Gastroesophageal sphincter (tissue), 4 donors: ENCODE measurements at regions not wholly inside any gene's neighbourhood (a gene's known extent, or its start where the extent isn't known, plus 50 kb on each side); places are given as distances from the start of the nearest gene placed in this dataset.

Experiments used
- ATAC-seq: fragments of 150-250 bp; one replicate; pipeline ENCODE4 v1.9.1; 2016; ENCODE audit warnings: mild to moderate bottlenecking, moderate library complexity
- H3K27ac ChIP-seq, 4 donors: fragments of 200-600 bp; sonication (generic) in 3 of 4; 1 replicate in 3 of 4; 2 replicates in 1 of 4; pipeline ENCODE4 v1.5.1; 2016 to 2019
- H3K27me3 ChIP-seq: fragments of 200-600 bp; sonication (generic); one replicate; pipeline ENCODE4 v1.5.1; 2019
- H3K36me3 ChIP-seq, 2 donors: fragments of 200-600 bp; sonication (generic); one replicate each; pipeline ENCODE4 v1.5.1; 2019; ENCODE audit warnings: control low read depth in 1 of 2
- H3K4me1 ChIP-seq, 3 donors: fragments of 200-600 bp; sonication (generic); 1 replicate in 2 of 3; 2 replicates in 1 of 3; pipeline ENCODE4 v1.5.1; 2016 to 2019; ENCODE audit warnings: control low read depth in 2 of 3
- H3K4me3 ChIP-seq, 2 donors: fragments of 200-600 bp; sonication (generic); one replicate each; pipeline ENCODE4 v1.5.1; 2019; ENCODE audit warnings: mild to moderate bottlenecking in 1 of 2, moderate library complexity in 1 of 2
- H3K9me3 ChIP-seq, 3 donors: fragments of 200-600 bp; sonication (generic); one replicate each; pipeline ENCODE4 v1.5.1; 2017 to 2019; ENCODE audit warnings: control low read depth in 2 of 3
- CTCF ChIP-seq, 4 experiments: fragments of 200-600 bp in 2 of 4; fragments of 450-650 bp in 2 of 4; sonication (generic) in 1 of 4; IDR thresholded peaks; one replicate each; pipeline ENCODE4 v1.5.1; 2017 to 2019; ENCODE audit warnings: antibody characterized with exemption in 4 of 4, mild to moderate bottlenecking in 2 of 4, moderate library complexity in 2 of 4
- EP300 ChIP-seq: sonication (generic); formaldehyde crosslinking; IDR thresholded peaks from one replicate; pipeline ENCODE4 v1.6.1; 2017; ENCODE audit warnings: antibody characterized with exemption, mild to moderate bottlenecking
- POLR2A ChIP-seq, 2 donors: fragments of 450-650 bp; IDR thresholded peaks; one replicate each; pipeline ENCODE4 v1.6.1; 2017; ENCODE audit warnings: antibody characterized with exemption in 2 of 2, mild to moderate bottlenecking in 2 of 2, moderate library complexity in 1 of 2
- POLR2AphosphoS5 ChIP-seq: sonication (generic); formaldehyde crosslinking; IDR thresholded peaks from one replicate; pipeline ENCODE4 v1.6.1; 2017; ENCODE audit warnings: antibody characterized with exemption
- WGBS, 2 donors: methylation state at CpG; one replicate each; pipeline ENCODE4 v1.1.5; 2018; ENCODE audit warnings: low coverage in 1 of 2; 5-methylcytosine and 5-hydroxymethylcytosine counted together

- Histone ChIP-seq H3K9me3 (peaks cover 0 to 9% (median 0%) of the 10 kb centered on the region in 3 donors), H3K4me1 (no peaks in the 10 kb centered on the region), H3K27me3 (no peaks in the 10 kb centered on the region), H3K36me3 (no peaks in the 10 kb centered on the region), H3K27ac (no peak overlapping the region), H3K4me3 (no peak overlapping the region)
- no peak for ATAC-seq
- WGBS, 2 donors = 75 to 95% methylated on average over 2 of the region's 2 CpGs
- TF ChIP-seq POLR2A (IDR thresholded peaks at IDR 0.05) (no peak), POLR2AphosphoS5 (no peak), EP300 (no peak), CTCF (IDR thresholded peaks at IDR 0.05) (no peak)
Observed at GRCh38 chr20:22781869-22782268, 197.5 kb upstream of the FOXA2 start.

DNA sequence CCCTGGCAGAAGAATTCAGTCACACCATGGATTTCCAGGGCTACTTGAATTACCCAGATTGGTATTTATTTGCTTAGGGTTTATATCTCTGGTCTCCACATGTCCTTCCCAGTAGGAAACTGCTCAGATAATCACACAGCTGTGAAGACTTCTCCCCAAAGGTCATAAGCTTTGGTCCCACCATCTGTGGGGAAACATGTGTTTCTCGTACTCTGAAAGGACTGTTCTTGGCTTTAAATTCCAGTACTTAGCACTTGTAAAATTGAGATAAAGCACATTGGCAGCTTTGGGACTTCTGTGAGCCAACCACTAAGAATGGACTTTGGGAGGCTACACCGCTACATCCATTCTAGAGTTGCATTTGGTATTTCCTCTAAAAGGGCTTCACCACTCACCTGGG is 205.3 kb upstream of the FOXA2 start:
- H3K27ac ChIP-seq = no peak overlapping the region
- WGBS, 2 donors = 33 to 52% methylated on average over 1 to 2 of the region's 2 CpGs

GRCh38 chr20:22791396-22791795 is 207.0 kb upstream of the FOXA2 start:
- no peak for ATAC-seq

More for the DNA sequence above, 205.3 kb upstream of the FOXA2 start:
- peaks cover 0 to 7% (median 5%) of the 10 kb centered on the region in 3 donors for H3K4me1 ChIP-seq
- H3K36me3 ChIP-seq = no peaks in the 10 kb centered on the region
- no peak overlapping the region for H3K4me3 ChIP-seq
- H3K9me3 ChIP-seq = peaks cover 0 to 9% (median 0%) of the 10 kb centered on the region in 3 donors
- TF ChIP-seq POLR2A (IDR thresholded peaks at IDR 0.05) = no peak
- TF ChIP-seq POLR2AphosphoS5 = peak; percentile 23
- no peak for TF ChIP-seq EP300
- no peak for TF ChIP-seq CTCF (IDR thresholded peaks at IDR 0.05)
- ATAC-seq = peak; percentile 34
- no peaks in the 10 kb centered on the region for H3K27me3 ChIP-seq

GRCh38 chr20:22791877-22792525 is 207.6 kb upstream of the FOXA2 start:
- 54 to 78% methylated on average over 1 to 3 of the region's 3 CpGs for WGBS, 2 donors
- no peak for ATAC-seq
- Histone ChIP-seq H3K36me3 (no peaks in the 10 kb centered on the region), H3K4me3 (no peak overlapping the region), H3K4me1 (peaks cover 0 to 16% (median 14%) of the 10 kb centered on the region in 3 donors), H3K27me3 (no peaks in the 10 kb centered on the region), H3K9me3 (no peaks in the 10 kb centered on the region), H3K27ac (peak overlapping the region in 1 of 4 donors; percentile 7)
- no peak for TF ChIP-seq CTCF (IDR thresholded peaks at IDR 0.05)
- no peak for TF ChIP-seq EP300
- TF ChIP-seq POLR2AphosphoS5 = no peak
- no peak for TF ChIP-seq POLR2A (IDR thresholded peaks at IDR 0.05)

More at GRCh38 chr20:22791396-22791795, 207.0 kb upstream of the FOXA2 start:
- Histone ChIP-seq H3K27me3 (no peaks in the 10 kb centered on the region), H3K4me3 (no peak overlapping the region), H3K4me1 (peaks cover 0 to 16% (median 14%) of the 10 kb centered on the region in 3 donors), H3K36me3 (no peaks in the 10 kb centered on the region), H3K9me3 (no peaks in the 10 kb centered on the region), H3K27ac (peak overlapping the region in 1 of 4 donors; percentile 20)
- no peak for TF ChIP-seq POLR2AphosphoS5
- TF ChIP-seq EP300 = no peak
- no peak for TF ChIP-seq CTCF (IDR thresholded peaks at IDR 0.05)
- no peak for TF ChIP-seq POLR2A (IDR thresholded peaks at IDR 0.05)
- 58 to 63% methylated on average over 2 to 3 of the region's 3 CpGs for WGBS, 2 donors

- Histone ChIP-seq H3K36me3 (no peaks in the 10 kb centered on the region), H3K27me3 (no peaks in the 10 kb centered on the region), H3K4me1 (peaks cover 0 to 16% (median 14%) of the 10 kb centered on the region in 3 donors), H3K4me3 (no peak overlapping the region), H3K9me3 (no peaks in the 10 kb centered on the region), H3K27ac (peak overlapping the region in 1 of 4 donors; percentile 51)
- 10 to 50% methylated on average over 1 of the region's 1 CpG for WGBS, 2 donors
- TF ChIP-seq POLR2AphosphoS5 (no peak), CTCF (IDR thresholded peaks at IDR 0.05) (no peak), EP300 (no peak), POLR2A (IDR thresholded peaks at IDR 0.05) (no peak)
- ATAC-seq = no peak
Observed at GRCh38 chr20:22794200-22794599, 209.8 kb upstream of the FOXA2 start.
